Esophagus squamous epithelium (tissue), 4 donors: ENCODE measurements at regions not wholly inside any gene's neighbourhood (a gene's known extent, or its start where the extent isn't known, plus 50 kb on each side); places are given as distances from the start of the nearest gene placed in this dataset.

Experiments used
- POLR2A ChIP-seq, 4 donors: fragments of 450-650 bp; IDR thresholded peaks; one replicate each; pipeline ENCODE4 v1.6.1; 2017; ENCODE audit warnings: antibody characterized with exemption in 4 of 4, mild to moderate bottlenecking in 4 of 4, moderate library complexity in 3 of 4
- TF ChIP-seq, protein P1 (sequence below), 6 experiments: fragments of 450-650 bp in 4 of 6; fragments of 200-600 bp in 2 of 6; sonication (generic) in 2 of 6; IDR thresholded peaks; one replicate each; pipeline ENCODE4 v1.5.1; 2016 to 2019; ENCODE audit warnings: antibody characterized with exemption in 6 of 6, mild to moderate bottlenecking in 4 of 6, moderate library complexity in 4 of 6

DNA sequence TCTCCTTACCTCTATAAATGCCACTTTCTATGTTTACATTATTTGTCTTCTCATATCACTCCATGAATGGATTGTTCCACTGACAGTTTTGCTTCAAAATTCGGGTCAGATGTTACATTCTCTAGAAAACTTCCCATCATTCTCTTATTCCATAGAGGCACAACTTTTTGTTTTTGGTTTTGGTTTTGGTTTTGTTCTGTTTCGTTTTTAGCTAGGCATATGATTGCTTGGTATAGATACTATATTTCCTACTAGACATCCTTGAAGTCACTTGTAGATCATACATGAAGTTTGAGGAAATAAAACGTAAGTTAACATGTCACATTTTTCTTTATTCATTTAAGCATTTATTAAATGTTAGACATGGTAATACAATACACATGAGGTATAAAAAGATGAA is 961.0 kb downstream of the PCDH18 start:
- no peak for TF ChIP-seq POLR2A (IDR thresholded peaks at IDR 0.05)
- TF ChIP-seq, protein P1, sequence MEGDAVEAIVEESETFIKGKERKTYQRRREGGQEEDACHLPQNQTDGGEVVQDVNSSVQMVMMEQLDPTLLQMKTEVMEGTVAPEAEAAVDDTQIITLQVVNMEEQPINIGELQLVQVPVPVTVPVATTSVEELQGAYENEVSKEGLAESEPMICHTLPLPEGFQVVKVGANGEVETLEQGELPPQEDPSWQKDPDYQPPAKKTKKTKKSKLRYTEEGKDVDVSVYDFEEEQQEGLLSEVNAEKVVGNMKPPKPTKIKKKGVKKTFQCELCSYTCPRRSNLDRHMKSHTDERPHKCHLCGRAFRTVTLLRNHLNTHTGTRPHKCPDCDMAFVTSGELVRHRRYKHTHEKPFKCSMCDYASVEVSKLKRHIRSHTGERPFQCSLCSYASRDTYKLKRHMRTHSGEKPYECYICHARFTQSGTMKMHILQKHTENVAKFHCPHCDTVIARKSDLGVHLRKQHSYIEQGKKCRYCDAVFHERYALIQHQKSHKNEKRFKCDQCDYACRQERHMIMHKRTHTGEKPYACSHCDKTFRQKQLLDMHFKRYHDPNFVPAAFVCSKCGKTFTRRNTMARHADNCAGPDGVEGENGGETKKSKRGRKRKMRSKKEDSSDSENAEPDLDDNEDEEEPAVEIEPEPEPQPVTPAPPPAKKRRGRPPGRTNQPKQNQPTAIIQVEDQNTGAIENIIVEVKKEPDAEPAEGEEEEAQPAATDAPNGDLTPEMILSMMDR (IDR thresholded peaks at IDR 0.05), result no peak
